OCI-LY3 (cell line): ENCODE measurements at regions not wholly inside any gene's neighbourhood (a gene's known extent, or its start where the extent isn't known, plus 50 kb on each side); places are given as distances from the start of the nearest gene placed in this dataset.

Experiments used
- H2AFZ ChIP-seq: fragments of 200-600, 300-600 bp; shearing (Covaris generic); 2 replicates; pipeline ENCODE4 v1.6.0; 2014; ENCODE audit warnings: antibody characterized with exemption, low read depth, low read length
- H3K27ac ChIP-seq: fragments of 200-600, 300-600 bp; sonication (generic); 2 replicates; pipeline ENCODE4 v1.5.1; 2014; ENCODE audit warnings: mild to moderate bottlenecking, low read length, moderate library complexity, mixed read lengths
- H3K27me3 ChIP-seq: fragments of 200-600, 300-600 bp; sonication (generic); 2 replicates; pipeline ENCODE4 v1.6.1; 2014; ENCODE audit warnings: low read depth, low read length, mixed read lengths
- H3K36me3 ChIP-seq: fragments of 200-600, 300-600 bp; sonication (generic); replicated peaks from 2 replicates; pipeline ENCODE3; 2014; ENCODE audit warnings: low read depth, low read length, mixed read lengths
- H3K4me1 ChIP-seq: fragments of 300-600, 200-600 bp; sonication (generic); 2 replicates; pipeline ENCODE4 v1.6.1; 2014; ENCODE audit warnings: low read length, mixed read lengths
- H3K4me2 ChIP-seq: fragments of 200-600, 300-600 bp; sonication (generic); 2 replicates; pipeline ENCODE4 v1.6.1; 2014; ENCODE audit warnings: low read length, mixed read lengths
- H3K4me3 ChIP-seq: fragments of 300-600, 200-600 bp; sonication (generic); 2 replicates; pipeline ENCODE4 v1.5.1; 2014; ENCODE audit warnings: antibody characterized with exemption, mild to moderate bottlenecking, low read length, moderate library complexity
- H3K79me2 ChIP-seq: fragments of 300-600, 200-600 bp; shearing (Covaris generic); 2 replicates; pipeline ENCODE4 v1.6.1; 2014; ENCODE audit warnings: mild to moderate bottlenecking, low read length, mixed read lengths
- H3K9ac ChIP-seq: fragments of 300-600, 200-600 bp; shearing (Covaris generic); 2 replicates; pipeline ENCODE4 v1.6.0; 2014; ENCODE audit warnings: mild to moderate bottlenecking, low read length, moderate library complexity
- H3K9me3 ChIP-seq: fragments of 200-600, 300-600 bp; shearing (Covaris generic); 2 replicates; pipeline ENCODE4 v1.6.1; 2014; ENCODE audit warnings: low read length, mixed read lengths; ENCODE audit not compliant: insufficient read depth
- H4K20me1 ChIP-seq: fragments of 200-600, 300-600 bp; sonication (generic); 2 replicates; pipeline ENCODE4 v1.6.1; 2016; ENCODE audit warnings: low read length, mixed read lengths; ENCODE audit not compliant: insufficient read depth
- CTCF ChIP-seq: fragments of 200-600, 300-600 bp; sonication (generic); IDR thresholded peaks from 2 replicates; pipeline ENCODE4 v1.5.1; 2014; ENCODE audit warnings: antibody characterized with exemption, low read length, low read depth
- EZH2phosphoT487 ChIP-seq: fragments of 200-600 bp; shearing (Covaris generic); IDR thresholded peaks from 2 replicates; pipeline ENCODE4 v1.6.1; 2018; ENCODE audit warnings: antibody characterized with exemption, mixed run types, low read depth

GRCh38 chr11:59272771-59273372, 60.1 kb upstream of the MPEG1 start:
- Histone ChIP-seq H3K9me3 (no peaks in the 10 kb centered on the region), H3K36me3 (peaks cover 7% of the 10 kb centered on the region), H4K20me1 (no peaks in the 10 kb centered on the region), H3K27ac (peak overlapping the region; percentile 87), H3K27me3 (no peaks in the 10 kb centered on the region), H3K4me2 (peak overlapping the region; percentile 88), H3K9ac (peak overlapping the region; percentile 64), H2AFZ (no peak overlapping the region), H3K4me1 (peaks cover 73% of the 10 kb centered on the region), H3K79me2 (no peaks in the 10 kb centered on the region), H3K4me3 (peak overlapping the region; percentile 51)
- TF ChIP-seq CTCF (no peak), EZH2phosphoT487 (no peak)

- Histone ChIP-seq H3K27me3 (no peaks in the 10 kb centered on the region), H3K4me3 (no peak overlapping the region), H3K4me2 (peak overlapping the region; percentile 88), H3K9ac (peak overlapping the region; percentile 64; the same call in 1 of the 2 replicates), H3K36me3 (peaks cover 10% of the 10 kb centered on the region), H3K79me2 (no peaks in the 10 kb centered on the region), H3K9me3 (no peaks in the 10 kb centered on the region), H4K20me1 (no peaks in the 10 kb centered on the region), H3K27ac (peak overlapping the region; percentile 87; the same call in 1 of the 2 replicates), H3K4me1 (peaks cover 83% of the 10 kb centered on the region), H2AFZ (no peak overlapping the region)
- TF ChIP-seq EZH2phosphoT487 (no peak), CTCF (no peak)
These were observed 59.1 kb upstream of the MPEG1 start for GRCh38 chr11:59271811-59272327.

GRCh38 chr11:59271247-59271755, 58.6 kb upstream of the MPEG1 start:
- Histone ChIP-seq H3K27ac (no peak overlapping the region), H3K9me3 (no peaks in the 10 kb centered on the region), H4K20me1 (no peaks in the 10 kb centered on the region), H3K4me3 (no peak overlapping the region), H2AFZ (no peak overlapping the region), H3K4me2 (0 out of 2 replicates have a peak overlapping the region, but pooled peaks have one; percentile 88), H3K36me3 (peaks cover 10% of the 10 kb centered on the region), H3K27me3 (no peaks in the 10 kb centered on the region), H3K4me1 (peaks cover 88% of the 10 kb centered on the region), H3K79me2 (no peaks in the 10 kb centered on the region), H3K9ac (no peak overlapping the region)
- no peak for TF ChIP-seq CTCF

DNA sequence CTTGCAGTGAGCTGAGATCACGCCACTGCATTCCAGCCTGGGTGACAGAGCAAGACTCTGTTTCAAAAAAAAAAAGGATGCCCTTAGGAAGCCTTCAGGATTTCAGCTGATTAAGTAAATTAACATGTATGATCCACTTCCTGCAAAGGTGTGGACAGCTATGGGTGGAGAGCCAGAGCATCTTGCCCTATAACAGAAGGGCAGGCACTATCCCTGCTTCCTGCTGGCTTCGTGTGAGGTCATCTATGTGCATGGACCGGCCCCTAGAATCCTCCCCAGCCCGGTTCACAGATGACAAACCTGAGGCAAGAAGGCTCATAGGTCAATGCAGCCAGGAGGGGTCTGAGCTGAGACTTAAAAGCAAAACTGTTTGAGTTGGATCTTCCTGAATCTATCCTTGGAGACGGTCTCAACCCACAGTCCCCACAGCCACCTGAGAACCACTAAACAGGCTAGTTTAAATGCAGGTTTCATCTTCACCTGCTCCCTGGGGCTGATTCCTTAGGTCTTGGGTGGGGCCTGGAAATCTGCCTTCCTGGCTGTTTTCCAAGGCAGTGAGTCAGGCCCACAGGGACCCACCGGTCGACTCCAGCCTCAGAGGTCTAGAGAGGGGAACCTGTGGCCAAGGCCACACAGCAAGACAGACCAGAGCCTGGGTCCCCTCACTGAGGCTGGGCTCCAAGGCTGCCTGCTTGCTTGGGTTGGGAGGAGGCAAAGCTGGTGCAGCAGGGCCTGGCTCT, 55.2 kb upstream of the MPEG1 start:
- Histone ChIP-seq H3K4me1 (peaks cover 77% of the 10 kb centered on the region), H3K4me2 (peak overlapping the region; percentile 28), H3K79me2 (no peaks in the 10 kb centered on the region), H3K27me3 (no peaks in the 10 kb centered on the region), H3K36me3 (peaks cover 10% of the 10 kb centered on the region), H3K27ac (peak overlapping the region; percentile 23), H4K20me1 (no peaks in the 10 kb centered on the region), H3K4me3 (no peak overlapping the region), H2AFZ (no peak overlapping the region), H3K9ac (no peak overlapping the region; the same call in 1 of the 2 replicates), H3K9me3 (no peaks in the 10 kb centered on the region)
- TF ChIP-seq CTCF: no peak
- no peak for TF ChIP-seq EZH2phosphoT487
